ENCODE measurements at regions not wholly inside any gene's neighbourhood (a gene's known extent, or its start where the extent isn't known, plus 50 kb on each side); places are given as distances from the start of the nearest gene placed in this dataset.

- no TSS peak for BruUV-seq (replicated peaks)
- no peak overlapping the region for H3K4me3 ChIP-seq (replicated peaks in 1 of 2; ENCODE audit: low read depth in 1 of 2, low read length in 2 of 2)
- no peaks in the 10 kb centered on the region for H4K20me1 ChIP-seq (ENCODE audit: insufficient read depth)
- DNase-seq (ENCODE audit: low read depth, low spot score) (no peak), ATAC-seq (no peak)
- H3K4me1 ChIP-seq (ENCODE audit: control insufficient read depth in 1 of 2, insufficient read depth in 2 of 2, low read length in 2 of 2), result no peaks in the 10 kb centered on the region
- no peak overlapping the region for H3K27ac ChIP-seq (ENCODE audit: low read depth, low read length)
- no peaks in the 10 kb centered on the region for H3K9me2 ChIP-seq (ENCODE audit: insufficient read depth)
- H3K4me2 ChIP-seq (ENCODE audit: low read length), result no peak overlapping the region
- H3K79me2 ChIP-seq (ENCODE audit: insufficient read depth, low read length), result no peaks in the 10 kb centered on the region
- POLR2A ChIA-PET, result no interaction called here
- H2AFZ ChIP-seq (ENCODE audit: low read depth, low read length, poor library complexity, severe bottlenecking), result no peak overlapping the region
- no peak overlapping the region for H3K9ac ChIP-seq (ENCODE audit: low read length)
- CTCF ChIA-PET, result no interaction called here
- H3K27me3 ChIP-seq (ENCODE audit: insufficient read depth, low read length), result no peaks in the 10 kb centered on the region
- no peaks in the 10 kb centered on the region for H3K36me3 ChIP-seq (ENCODE audit: control insufficient read depth in 1 of 2, insufficient read depth in 2 of 2, low read length in 2 of 2)
- peaks cover 7 to 18% of the 10 kb centered on the region in 2 experiments; a peak in 2 of 4 replicates for H3K9me3 ChIP-seq (ENCODE audit: control insufficient read depth in 1 of 2, insufficient read depth in 1 of 2, low read depth in 1 of 2, low read length in 2 of 2)
- RAD21 ChIA-PET (ENCODE audit: low non-redundant PET in 1 of 2, low total read pairs in 2 of 2, uncharacterized antibody in 2 of 2, unreplicated experiment in 2 of 2), result no interaction called here
- TF ChIP-seq CTCF (IDR thresholded peaks at IDR 0.05 in 2 of 3, conservative IDR thresholded peaks at IDR 0.05 in 1 of 3; ENCODE audit: borderline replicate concordance in 1 of 3, insufficient read depth in 1 of 3, low read depth in 2 of 3, low read length in 2 of 3) (no peak), EZH2 (IDR thresholded peaks at IDR 0.05) (no peak), FOSL1 (IDR thresholded peaks at IDR 0.05; ENCODE audit: low read depth) (no peak), REST (IDR thresholded peaks at IDR 0.05; ENCODE audit: low read depth) (no peak), POLR2AphosphoS5 (IDR thresholded peaks at IDR 0.05; ENCODE audit: low read depth, low read length) (no peak), EGR1 (IDR thresholded peaks at IDR 0.05; ENCODE audit: low read depth) (no peak), POLR2A (IDR thresholded peaks at IDR 0.05; ENCODE audit: borderline replicate concordance, extremely low read depth, insufficient read depth, insufficient read length) (no peak), JUND (IDR thresholded peaks at IDR 0.05) (no peak), SIN3A (IDR thresholded peaks at IDR 0.05; ENCODE audit: low read depth) (no peak), EZH2phosphoT487 (IDR thresholded peaks at IDR 0.05; ENCODE audit: borderline replicate concordance) (no peak), SP1 (IDR thresholded peaks at IDR 0.05; ENCODE audit: low read depth) (no peak), ZNF274 (IDR thresholded peaks at IDR 0.05; ENCODE audit: low read depth, low read length) (no peak)
- TF ChIP-seq, protein P1, sequence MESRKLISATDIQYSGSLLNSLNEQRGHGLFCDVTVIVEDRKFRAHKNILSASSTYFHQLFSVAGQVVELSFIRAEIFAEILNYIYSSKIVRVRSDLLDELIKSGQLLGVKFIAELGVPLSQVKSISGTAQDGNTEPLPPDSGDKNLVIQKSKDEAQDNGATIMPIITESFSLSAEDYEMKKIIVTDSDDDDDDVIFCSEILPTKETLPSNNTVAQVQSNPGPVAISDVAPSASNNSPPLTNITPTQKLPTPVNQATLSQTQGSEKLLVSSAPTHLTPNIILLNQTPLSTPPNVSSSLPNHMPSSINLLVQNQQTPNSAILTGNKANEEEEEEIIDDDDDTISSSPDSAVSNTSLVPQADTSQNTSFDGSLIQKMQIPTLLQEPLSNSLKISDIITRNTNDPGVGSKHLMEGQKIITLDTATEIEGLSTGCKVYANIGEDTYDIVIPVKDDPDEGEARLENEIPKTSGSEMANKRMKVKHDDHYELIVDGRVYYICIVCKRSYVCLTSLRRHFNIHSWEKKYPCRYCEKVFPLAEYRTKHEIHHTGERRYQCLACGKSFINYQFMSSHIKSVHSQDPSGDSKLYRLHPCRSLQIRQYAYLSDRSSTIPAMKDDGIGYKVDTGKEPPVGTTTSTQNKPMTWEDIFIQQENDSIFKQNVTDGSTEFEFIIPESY (IDR thresholded peaks at IDR 0.05; ENCODE audit: extremely low read depth, insufficient replicate concordance, low read length), result no peak
- TF ChIP-seq, protein P2, sequence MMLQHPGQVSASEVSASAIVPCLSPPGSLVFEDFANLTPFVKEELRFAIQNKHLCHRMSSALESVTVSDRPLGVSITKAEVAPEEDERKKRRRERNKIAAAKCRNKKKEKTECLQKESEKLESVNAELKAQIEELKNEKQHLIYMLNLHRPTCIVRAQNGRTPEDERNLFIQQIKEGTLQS (IDR thresholded peaks at IDR 0.05), result no peak
- TF ChIP-seq, protein P3, sequence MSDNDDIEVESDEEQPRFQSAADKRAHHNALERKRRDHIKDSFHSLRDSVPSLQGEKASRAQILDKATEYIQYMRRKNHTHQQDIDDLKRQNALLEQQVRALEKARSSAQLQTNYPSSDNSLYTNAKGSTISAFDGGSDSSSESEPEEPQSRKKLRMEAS (IDR thresholded peaks at IDR 0.05), result no peak
- intact Hi-C loops (cut with micrococcal nuclease), result no loop called here
These were observed 356.3 kb upstream of the SMARCA2 start for GRCh38 chr9:1658661-1659362.

All from HCT116 (cell line).